ENCODE measurements at regions not wholly inside any gene's neighbourhood (a gene's known extent, or its start where the extent isn't known, plus 50 kb on each side); places are given as distances from the start of the nearest gene placed in this dataset.

- WGBS (ENCODE audit: insufficient coverage, insufficient replicate concordance, low lambda C conversion rate, missing lambda C conversion rate): 18% methylated on average over 2 of the region's 2 CpGs
- intact Hi-C loops (cut with micrococcal nuclease; ENCODE audit: unreplicated experiment): no loop called here
- H3K27ac ChIP-seq (ENCODE audit: control insufficient read depth, insufficient read depth): no peak overlapping the region
- no peak for TF ChIP-seq ATF3 (IDR thresholded peaks at IDR 0.05; ENCODE audit: borderline replicate concordance, extremely low read depth, low read depth, low read length)
- TF ChIP-seq, protein P1, sequence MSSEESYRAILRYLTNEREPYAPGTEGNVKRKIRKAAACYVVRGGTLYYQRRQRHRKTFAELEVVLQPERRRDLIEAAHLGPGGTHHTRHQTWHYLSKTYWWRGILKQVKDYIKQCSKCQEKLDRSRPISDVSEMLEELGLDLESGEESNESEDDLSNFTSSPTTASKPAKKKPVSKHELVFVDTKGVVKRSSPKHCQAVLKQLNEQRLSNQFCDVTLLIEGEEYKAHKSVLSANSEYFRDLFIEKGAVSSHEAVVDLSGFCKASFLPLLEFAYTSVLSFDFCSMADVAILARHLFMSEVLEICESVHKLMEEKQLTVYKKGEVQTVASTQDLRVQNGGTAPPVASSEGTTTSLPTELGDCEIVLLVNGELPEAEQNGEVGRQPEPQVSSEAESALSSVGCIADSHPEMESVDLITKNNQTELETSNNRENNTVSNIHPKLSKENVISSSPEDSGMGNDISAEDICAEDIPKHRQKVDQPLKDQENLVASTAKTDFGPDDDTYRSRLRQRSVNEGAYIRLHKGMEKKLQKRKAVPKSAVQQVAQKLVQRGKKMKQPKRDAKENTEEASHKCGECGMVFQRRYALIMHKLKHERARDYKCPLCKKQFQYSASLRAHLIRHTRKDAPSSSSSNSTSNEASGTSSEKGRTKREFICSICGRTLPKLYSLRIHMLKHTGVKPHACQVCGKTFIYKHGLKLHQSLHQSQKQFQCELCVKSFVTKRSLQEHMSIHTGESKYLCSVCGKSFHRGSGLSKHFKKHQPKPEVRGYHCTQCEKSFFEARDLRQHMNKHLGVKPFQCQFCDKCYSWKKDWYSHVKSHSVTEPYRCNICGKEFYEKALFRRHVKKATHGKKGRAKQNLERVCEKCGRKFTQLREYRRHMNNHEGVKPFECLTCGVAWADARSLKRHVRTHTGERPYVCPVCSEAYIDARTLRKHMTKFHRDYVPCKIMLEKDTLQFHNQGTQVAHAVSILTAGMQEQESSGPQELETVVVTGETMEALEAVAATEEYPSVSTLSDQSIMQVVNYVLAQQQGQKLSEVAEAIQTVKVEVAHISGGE (CRISPR knock-in tag; IDR thresholded peaks at IDR 0.05): no peak
- no peak overlapping the region for H3K9ac ChIP-seq (ENCODE audit: control insufficient read depth, insufficient read depth, low read length)
- no peaks in the 10 kb centered on the region for H3K27me3 ChIP-seq (replicated peaks in 1 of 2; ENCODE audit: control insufficient read depth in 2 of 2, insufficient read depth in 2 of 2, low read length in 1 of 2)
- SMC1A ChIA-PET (ENCODE audit: uncharacterized antibody, unreplicated experiment): no interaction called here
- no peak overlapping the region for H3K4me2 ChIP-seq (ENCODE audit: control insufficient read depth, insufficient read depth)
- H3K9me3 ChIP-seq (replicated peaks; ENCODE audit: control insufficient read depth, insufficient read depth, low read length): no peaks in the 10 kb centered on the region
- POLR2A ChIA-PET: no interaction called here
- in situ Hi-C loops (cut with MboI): no loop called here
- BruUV-seq (replicated peaks): no TSS peak
- no peak for ATAC-seq
- DNase-seq (ENCODE audit: low read depth, low spot score): no peak
- H2AFZ ChIP-seq (ENCODE audit: control insufficient read depth, low read depth, low read length): no peak overlapping the region
- no peaks in the 10 kb centered on the region for H3K4me1 ChIP-seq (ENCODE audit: control insufficient read depth, insufficient read depth, low read length)
- no peak for FAIRE-seq
- no peaks in the 10 kb centered on the region for H3K79me2 ChIP-seq (ENCODE audit: control insufficient read depth, insufficient read depth, low read length)
- H3K4me3 ChIP-seq: no peak overlapping the region
- H4K20me1 ChIP-seq (ENCODE audit: control insufficient read depth, insufficient read depth): no peaks in the 10 kb centered on the region
- RAD21 ChIA-PET (ENCODE audit: unreplicated experiment): no interaction called here
- CTCF ChIA-PET: no interaction called here
- H3K36me3 ChIP-seq (ENCODE audit: control insufficient read depth in 2 of 2, insufficient read depth in 2 of 2, low read length in 1 of 2): no peaks in the 10 kb centered on the region
These were observed 966.7 kb downstream of the PCDH17 start for GRCh38 chr13:58598241-58598640.

DNA sequence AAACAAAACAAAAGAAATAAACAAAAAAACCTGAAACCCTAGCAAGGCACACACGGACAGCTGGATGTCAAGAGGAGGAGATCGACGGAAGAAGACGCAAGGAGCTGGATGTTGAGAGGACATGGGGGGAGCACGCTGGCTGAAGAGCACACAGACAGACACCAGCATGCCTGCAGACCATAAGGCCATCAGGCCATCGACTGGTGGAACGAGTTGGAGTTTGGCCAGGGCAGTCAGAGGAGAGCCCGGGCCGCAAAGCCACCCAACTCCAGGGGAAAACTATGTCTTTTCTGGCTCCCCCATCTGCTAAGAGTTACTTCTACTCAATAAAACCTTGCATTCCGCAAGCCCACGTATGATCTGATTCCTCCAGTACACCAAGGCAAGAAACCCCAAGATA, 979.6 kb downstream of the PCDH17 start:
- Histone ChIP-seq H3K27ac (ENCODE audit: control insufficient read depth, insufficient read depth) (no peak overlapping the region), H3K27me3 (replicated peaks in 1 of 2; ENCODE audit: control insufficient read depth in 2 of 2, insufficient read depth in 2 of 2, low read length in 1 of 2) (no peaks in the 10 kb centered on the region), H3K9me3 (replicated peaks; ENCODE audit: control insufficient read depth, insufficient read depth, low read length) (no peaks in the 10 kb centered on the region), H3K79me2 (ENCODE audit: control insufficient read depth, insufficient read depth, low read length) (no peaks in the 10 kb centered on the region), H3K9ac (ENCODE audit: control insufficient read depth, insufficient read depth, low read length) (no peak overlapping the region), H4K20me1 (ENCODE audit: control insufficient read depth, insufficient read depth) (no peaks in the 10 kb centered on the region), H3K4me2 (ENCODE audit: control insufficient read depth, insufficient read depth) (no peak overlapping the region), H3K36me3 (ENCODE audit: control insufficient read depth in 2 of 2, insufficient read depth in 2 of 2, low read length in 1 of 2) (no peaks in the 10 kb centered on the region), H3K4me3 (no peak overlapping the region), H3K4me1 (ENCODE audit: control insufficient read depth, insufficient read depth, low read length) (no peaks in the 10 kb centered on the region), H2AFZ (ENCODE audit: control insufficient read depth, low read depth, low read length) (no peak overlapping the region)
- SMC1A ChIA-PET (ENCODE audit: uncharacterized antibody, unreplicated experiment): interaction anchor here (1.6 kb wide), 1 partner anchor 12 kb away, joined by 3 read pairs; no protein-coding TSS in a partner anchor
- intact Hi-C loops (cut with micrococcal nuclease; ENCODE audit: unreplicated experiment) (loop anchor here (10.0 kb wide), 1 partner anchor 1124 kb away; no protein-coding TSS in a partner anchor), in situ Hi-C loops (cut with MboI) (no loop called here)
- no TSS peak for BruUV-seq (replicated peaks)
- RAD21 ChIA-PET (ENCODE audit: unreplicated experiment): no interaction called here
- WGBS (ENCODE audit: insufficient coverage, insufficient replicate concordance, low lambda C conversion rate, missing lambda C conversion rate): 49% methylated on average over 11 of the region's 11 CpGs
- DNase-seq (ENCODE audit: low read depth, low spot score) (no peak), ATAC-seq (no peak), FAIRE-seq (no peak)
- POLR2A ChIA-PET: no interaction called here
- CTCF ChIA-PET: no interaction called here
- TF ChIP-seq JUNB (IDR thresholded peaks at IDR 0.05) (no peak), NFXL1 (IDR thresholded peaks at IDR 0.05; ENCODE audit: borderline replicate concordance) (no peak), CEBPZ (IDR thresholded peaks at IDR 0.05; ENCODE audit: low read depth, low read length) (no peak), ATF3 (IDR thresholded peaks at IDR 0.05; ENCODE audit: borderline replicate concordance, extremely low read depth, low read depth, low read length) (no peak), RAD51 (IDR thresholded peaks at IDR 0.05) (no peak), ESRRA (IDR thresholded peaks at IDR 0.05; ENCODE audit: low read length) (no peak)
